H1 (cell line): ENCODE measurements at regions not wholly inside any gene's neighbourhood (a gene's known extent, or its start where the extent isn't known, plus 50 kb on each side); places are given as distances from the start of the nearest gene placed in this dataset.

Experiments
- BACH1 ChIP-seq: IDR thresholded peaks from 2 replicates; pipeline ENCODE4 v1.6.1; 2012; ENCODE audit warnings: low read length, improper control_type of control experiment
- CHD1 ChIP-seq: IDR thresholded peaks from 2 replicates; pipeline ENCODE4 v1.6.1; 2012; ENCODE audit warnings: low read depth, low read length, improper control_type of control experiment
- EP300 ChIP-seq, 2 experiments: IDR thresholded peaks; 1 replicate in 1 of 2; 2 replicates in 1 of 2; pipeline ENCODE4 v1.6.1; 2011 to 2012; ENCODE audit warnings: low read depth in 2 of 2, low read length in 2 of 2, mild to moderate bottlenecking in 2 of 2, borderline replicate concordance in 1 of 2, inconsistent platforms in 1 of 2, moderate library complexity in 1 of 2
- EZH2 ChIP-seq: fragments of 200-600 bp; sonication (generic); IDR thresholded peaks from 2 replicates; pipeline ENCODE4 v1.7.1; 2012; ENCODE audit warnings: low read depth, mild to moderate bottlenecking, moderate library complexity, low read length, inconsistent platforms; ENCODE audit not compliant: severe bottlenecking
- GABPA ChIP-seq: IDR thresholded peaks from 2 replicates; pipeline ENCODE4 v1.6.1; 2011; ENCODE audit warnings: mild to moderate bottlenecking, low read length, moderate library complexity, borderline replicate concordance; ENCODE audit not compliant: insufficient read depth
- GTF2F1 ChIP-seq: IDR thresholded peaks from 2 replicates; pipeline ENCODE4 v1.6.1; 2012; ENCODE audit warnings: low read depth, low read length, improper control_type of control experiment, borderline replicate concordance
- HDAC2 ChIP-seq, 2 experiments: fragments of 300-600 bp in 1 of 2; sonication (generic) in 1 of 2; IDR thresholded peaks; 2 replicates each; pipeline ENCODE4 v1.6.1; 2011 to 2012; ENCODE audit warnings: low read depth in 2 of 2, low read length in 2 of 2, mild to moderate bottlenecking in 2 of 2, moderate library complexity in 2 of 2, borderline replicate concordance in 1 of 2, inconsistent platforms in 1 of 2
- POLR2A ChIP-seq, 2 experiments: IDR thresholded peaks; 1 replicate in 1 of 2; 2 replicates in 1 of 2; pipeline ENCODE4 v1.6.1; 2011; ENCODE audit warnings: low read depth in 2 of 2, low read length in 2 of 2, mild to moderate bottlenecking in 2 of 2; ENCODE audit errors: control extremely low read depth in 1 of 2
- RAD21 ChIP-seq, 2 experiments: IDR thresholded peaks in 1 of 2; conservative IDR thresholded peaks in 1 of 2; 2 replicates each; pipeline ENCODE4 v1.6.1; 2011; ENCODE audit warnings: low read depth in 2 of 2, low read length in 2 of 2, improper control_type of control experiment in 1 of 2, inconsistent platforms in 1 of 2, mild to moderate bottlenecking in 1 of 2, moderate library complexity in 1 of 2
- SRF ChIP-seq: IDR thresholded peaks from 2 replicates; pipeline ENCODE4 v1.6.1; 2011; ENCODE audit warnings: mild to moderate bottlenecking, low read depth, low read length, moderate library complexity
- TF ChIP-seq, protein P1 (sequence below), 3 experiments: IDR thresholded peaks; 1 replicate in 2 of 3; 2 replicates in 1 of 3; pipeline versions ENCODE4 v1.5.1 to v1.6.1; 2011; ENCODE audit warnings: low read length in 3 of 3, mild to moderate bottlenecking in 3 of 3, inconsistent platforms in 2 of 3, low read depth in 1 of 3, moderate library complexity in 1 of 3; ENCODE audit not compliant: insufficient read depth in 1 of 3; ENCODE audit errors: control extremely low read depth in 1 of 3
- TF ChIP-seq, protein P2 (sequence below): IDR thresholded peaks from 2 replicates; pipeline ENCODE4 v1.6.1; 2012; ENCODE audit warnings: inconsistent platforms
- TF ChIP-seq, protein P3 (sequence below): IDR thresholded peaks from 2 replicates; pipeline ENCODE4 v1.6.1; 2011; ENCODE audit warnings: low read length, improper control_type of control experiment

DNA sequence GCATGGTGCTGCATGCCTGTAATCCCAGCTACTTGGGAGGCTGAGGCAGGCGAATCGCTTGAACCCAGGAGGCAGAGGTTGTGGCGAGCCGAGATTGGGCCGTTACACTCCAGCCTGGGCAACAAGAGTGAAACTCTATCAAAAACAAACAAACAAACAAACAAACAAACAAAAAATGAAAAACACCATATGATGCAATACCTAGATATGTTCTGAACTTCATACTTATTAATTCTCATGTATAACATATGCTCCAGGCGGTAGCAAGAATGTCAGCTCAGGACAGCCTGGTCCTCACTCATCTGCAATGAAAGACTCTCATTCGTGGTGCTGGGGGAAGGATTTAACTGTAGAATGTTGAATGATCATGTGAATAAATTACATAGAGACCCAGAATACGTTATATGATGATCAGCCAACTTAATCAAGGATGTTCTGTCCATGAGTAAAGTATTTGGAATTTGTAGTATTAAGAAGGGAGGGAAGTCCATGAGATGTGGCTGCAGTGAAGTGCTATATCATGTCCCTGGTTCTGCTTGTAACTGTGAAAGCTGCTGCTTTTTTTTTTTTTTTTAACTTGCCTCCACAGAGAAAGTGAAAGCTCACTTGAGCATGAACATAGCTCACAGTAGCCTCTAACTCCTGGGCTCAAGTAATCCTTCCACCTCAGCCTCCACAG, 206.8 kb downstream of the UQCRFS1 start:
- TF ChIP-seq, protein P1, sequence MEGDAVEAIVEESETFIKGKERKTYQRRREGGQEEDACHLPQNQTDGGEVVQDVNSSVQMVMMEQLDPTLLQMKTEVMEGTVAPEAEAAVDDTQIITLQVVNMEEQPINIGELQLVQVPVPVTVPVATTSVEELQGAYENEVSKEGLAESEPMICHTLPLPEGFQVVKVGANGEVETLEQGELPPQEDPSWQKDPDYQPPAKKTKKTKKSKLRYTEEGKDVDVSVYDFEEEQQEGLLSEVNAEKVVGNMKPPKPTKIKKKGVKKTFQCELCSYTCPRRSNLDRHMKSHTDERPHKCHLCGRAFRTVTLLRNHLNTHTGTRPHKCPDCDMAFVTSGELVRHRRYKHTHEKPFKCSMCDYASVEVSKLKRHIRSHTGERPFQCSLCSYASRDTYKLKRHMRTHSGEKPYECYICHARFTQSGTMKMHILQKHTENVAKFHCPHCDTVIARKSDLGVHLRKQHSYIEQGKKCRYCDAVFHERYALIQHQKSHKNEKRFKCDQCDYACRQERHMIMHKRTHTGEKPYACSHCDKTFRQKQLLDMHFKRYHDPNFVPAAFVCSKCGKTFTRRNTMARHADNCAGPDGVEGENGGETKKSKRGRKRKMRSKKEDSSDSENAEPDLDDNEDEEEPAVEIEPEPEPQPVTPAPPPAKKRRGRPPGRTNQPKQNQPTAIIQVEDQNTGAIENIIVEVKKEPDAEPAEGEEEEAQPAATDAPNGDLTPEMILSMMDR (IDR thresholded peaks at IDR 0.05; ENCODE audit: control extremely low read depth in 1 of 3, insufficient read depth in 1 of 3, low read depth in 1 of 3, low read length in 3 of 3): no peak
- TF ChIP-seq HDAC2 (IDR thresholded peaks at IDR 0.05; ENCODE audit: borderline replicate concordance in 1 of 2, low read depth in 2 of 2, low read length in 2 of 2) (no peak), RAD21 (IDR thresholded peaks at IDR 0.05 in 1 of 2, conservative IDR thresholded peaks at IDR 0.05 in 1 of 2; ENCODE audit: low read depth in 2 of 2, low read length in 2 of 2) (no peak), GTF2F1 (no peak), BACH1 (no peak), EP300 (IDR thresholded peaks at IDR 0.05; ENCODE audit: borderline replicate concordance in 1 of 2, low read depth in 2 of 2, low read length in 2 of 2) (no peak), GABPA (no peak), CHD1 (no peak), POLR2A (IDR thresholded peaks at IDR 0.05; ENCODE audit: control extremely low read depth in 1 of 2, low read depth in 2 of 2, low read length in 2 of 2) (no peak), SRF (no peak), EZH2 (no peak)
- TF ChIP-seq, protein P2, sequence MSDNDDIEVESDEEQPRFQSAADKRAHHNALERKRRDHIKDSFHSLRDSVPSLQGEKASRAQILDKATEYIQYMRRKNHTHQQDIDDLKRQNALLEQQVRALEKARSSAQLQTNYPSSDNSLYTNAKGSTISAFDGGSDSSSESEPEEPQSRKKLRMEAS: no peak
- TF ChIP-seq, protein P3, sequence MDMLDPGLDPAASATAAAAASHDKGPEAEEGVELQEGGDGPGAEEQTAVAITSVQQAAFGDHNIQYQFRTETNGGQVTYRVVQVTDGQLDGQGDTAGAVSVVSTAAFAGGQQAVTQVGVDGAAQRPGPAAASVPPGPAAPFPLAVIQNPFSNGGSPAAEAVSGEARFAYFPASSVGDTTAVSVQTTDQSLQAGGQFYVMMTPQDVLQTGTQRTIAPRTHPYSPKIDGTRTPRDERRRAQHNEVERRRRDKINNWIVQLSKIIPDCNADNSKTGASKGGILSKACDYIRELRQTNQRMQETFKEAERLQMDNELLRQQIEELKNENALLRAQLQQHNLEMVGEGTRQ: no peak
